ENCODE measurements at regions not wholly inside any gene's neighbourhood (a gene's known extent, or its start where the extent isn't known, plus 50 kb on each side); places are given as distances from the start of the nearest gene placed in this dataset.

DNA sequence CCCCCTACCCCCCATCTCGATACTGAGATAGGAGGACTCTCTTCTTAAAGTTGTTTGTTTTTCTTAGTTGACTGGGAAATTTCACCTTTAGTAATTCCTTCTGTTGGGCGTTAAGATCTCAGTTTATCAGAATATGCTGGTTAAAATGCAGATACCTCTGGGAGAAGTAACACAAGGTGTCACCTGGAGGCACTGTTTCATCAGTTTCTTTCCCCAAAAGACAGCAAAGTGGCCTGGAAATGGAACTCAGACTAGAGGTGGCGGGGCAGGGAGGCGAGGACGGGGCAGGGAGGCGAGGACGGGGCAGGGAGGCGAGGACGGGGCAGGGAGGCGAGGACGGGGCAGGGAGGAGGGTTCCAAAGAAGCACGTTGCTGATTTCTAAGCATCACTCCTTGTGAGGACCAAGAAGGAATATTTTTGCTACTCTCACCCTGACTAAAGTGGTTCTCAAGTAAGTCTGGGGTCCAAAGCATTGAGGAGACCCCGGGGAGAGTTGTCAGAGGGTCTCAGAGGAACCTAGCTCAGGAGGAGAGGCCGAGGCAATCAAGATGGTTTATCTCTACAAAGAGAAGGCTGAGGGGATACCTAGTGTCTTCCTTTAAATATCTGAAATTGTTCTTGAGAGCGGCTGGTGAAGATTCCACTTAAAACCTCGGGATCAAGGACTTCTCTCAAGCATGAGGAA is 147.0 kb upstream of the B3GAT1 start:
- Histone ChIP-seq H3K27me3 (no peaks in the 10 kb centered on the region), H3K9me3 (no peaks in the 10 kb centered on the region), H3K36me3 (no peaks in the 10 kb centered on the region), H3K4me3 (no peak overlapping the region), H3K27ac (no peak overlapping the region), H3K4me1 (no peaks in the 10 kb centered on the region)
- DNase-seq: no peak
- TF ChIP-seq POLR2A (IDR thresholded peaks at IDR 0.05) (no peak), EP300 (IDR thresholded peaks at IDR 0.05) (no peak), POLR2AphosphoS5 (IDR thresholded peaks at IDR 0.05) (no peak)
- TF ChIP-seq, protein P1, sequence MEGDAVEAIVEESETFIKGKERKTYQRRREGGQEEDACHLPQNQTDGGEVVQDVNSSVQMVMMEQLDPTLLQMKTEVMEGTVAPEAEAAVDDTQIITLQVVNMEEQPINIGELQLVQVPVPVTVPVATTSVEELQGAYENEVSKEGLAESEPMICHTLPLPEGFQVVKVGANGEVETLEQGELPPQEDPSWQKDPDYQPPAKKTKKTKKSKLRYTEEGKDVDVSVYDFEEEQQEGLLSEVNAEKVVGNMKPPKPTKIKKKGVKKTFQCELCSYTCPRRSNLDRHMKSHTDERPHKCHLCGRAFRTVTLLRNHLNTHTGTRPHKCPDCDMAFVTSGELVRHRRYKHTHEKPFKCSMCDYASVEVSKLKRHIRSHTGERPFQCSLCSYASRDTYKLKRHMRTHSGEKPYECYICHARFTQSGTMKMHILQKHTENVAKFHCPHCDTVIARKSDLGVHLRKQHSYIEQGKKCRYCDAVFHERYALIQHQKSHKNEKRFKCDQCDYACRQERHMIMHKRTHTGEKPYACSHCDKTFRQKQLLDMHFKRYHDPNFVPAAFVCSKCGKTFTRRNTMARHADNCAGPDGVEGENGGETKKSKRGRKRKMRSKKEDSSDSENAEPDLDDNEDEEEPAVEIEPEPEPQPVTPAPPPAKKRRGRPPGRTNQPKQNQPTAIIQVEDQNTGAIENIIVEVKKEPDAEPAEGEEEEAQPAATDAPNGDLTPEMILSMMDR (IDR thresholded peaks at IDR 0.05): no peak
- ATAC-seq (ENCODE audit: low FRiP score in 2 of 2): no peak
- WGBS, 2 donors: 68 to 77% methylated on average over 16 of the region's 16 CpGs

DNA sequence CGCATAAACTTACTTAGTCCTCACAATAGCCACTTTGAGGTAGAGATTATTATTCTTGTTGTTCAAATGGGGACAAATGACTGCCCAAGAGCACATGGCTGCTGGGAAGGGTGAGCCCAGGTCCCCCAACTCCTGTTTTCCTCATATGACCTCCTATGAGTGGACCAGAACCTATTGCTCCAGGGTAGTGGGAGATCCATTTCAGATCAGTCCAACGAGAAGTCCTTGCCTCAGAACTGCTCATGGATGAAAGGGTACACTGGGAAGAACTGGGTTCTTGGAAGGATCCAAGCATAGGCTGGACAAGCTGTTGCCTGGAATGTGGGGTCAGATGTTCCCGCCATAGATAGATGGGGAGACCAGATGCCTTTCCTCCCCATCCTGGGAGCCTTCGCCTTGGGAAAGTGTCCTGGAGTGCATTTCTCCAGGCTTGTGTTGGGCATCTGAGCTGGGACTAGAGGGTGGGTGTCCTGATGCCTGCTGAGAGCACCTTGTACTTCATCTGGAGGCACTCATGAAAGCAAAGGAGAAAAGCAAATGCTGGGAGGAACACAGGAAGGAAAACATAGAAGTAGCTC is 146.3 kb upstream of the B3GAT1 start:
- Histone ChIP-seq H3K4me3 (no peak overlapping the region), H3K27ac (no peak overlapping the region), H3K36me3 (no peaks in the 10 kb centered on the region), H3K4me1 (no peaks in the 10 kb centered on the region), H3K9me3 (no peaks in the 10 kb centered on the region), H3K27me3 (no peaks in the 10 kb centered on the region)
- DNase-seq: no peak
- 83% methylated on average over 4 of the region's 4 CpGs for WGBS, 2 donors
- TF ChIP-seq, protein P1 (IDR thresholded peaks at IDR 0.05): no peak
- TF ChIP-seq POLR2AphosphoS5 (IDR thresholded peaks at IDR 0.05) (no peak), POLR2A (IDR thresholded peaks at IDR 0.05) (no peak), EP300 (IDR thresholded peaks at IDR 0.05) (no peak)
- ATAC-seq (ENCODE audit: low FRiP score in 2 of 2): no peak

DNA sequence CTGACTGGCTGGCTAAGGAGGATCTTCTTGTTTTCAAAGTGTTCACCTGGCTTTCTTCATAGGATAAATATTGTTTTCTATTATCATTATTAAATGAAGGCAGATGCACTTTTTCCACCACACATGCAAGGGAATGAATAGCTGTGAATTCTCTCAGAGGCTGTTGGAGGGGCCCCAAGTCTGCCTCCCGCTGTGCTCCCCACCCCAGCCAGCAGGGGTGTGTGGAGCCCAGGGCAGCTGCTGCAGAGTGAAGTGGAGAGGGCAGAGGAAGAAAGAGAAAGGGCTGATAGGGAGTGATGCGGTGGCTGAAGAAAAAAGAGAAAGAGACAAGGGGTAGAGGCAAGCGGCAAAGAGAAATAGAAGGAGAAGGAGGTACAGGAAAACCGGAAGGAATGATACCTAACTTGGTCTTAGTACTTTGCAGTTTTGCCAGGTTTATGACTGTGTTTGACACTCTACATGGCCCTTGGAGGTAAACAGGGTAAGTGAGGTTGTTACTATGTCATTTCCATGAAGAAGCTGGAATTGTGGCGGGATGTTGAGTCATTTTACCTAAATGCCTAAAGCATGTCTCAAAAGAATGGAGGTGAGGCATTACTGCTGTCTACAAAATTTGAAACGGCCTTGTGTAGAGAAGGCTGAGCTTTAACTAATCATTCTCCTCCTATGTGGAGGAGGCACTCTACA is 145.7 kb upstream of the B3GAT1 start:
- H3K27me3 ChIP-seq: no peaks in the 10 kb centered on the region
- TF ChIP-seq POLR2A (IDR thresholded peaks at IDR 0.05): no peak
- TF ChIP-seq, protein P1 (IDR thresholded peaks at IDR 0.05): no peak
- TF ChIP-seq POLR2AphosphoS5 (IDR thresholded peaks at IDR 0.05): no peak
- no peak for TF ChIP-seq EP300 (IDR thresholded peaks at IDR 0.05)
- no peak for DNase-seq
- H3K27ac ChIP-seq: no peak overlapping the region
- no peak for ATAC-seq (ENCODE audit: low FRiP score in 2 of 2)
- no peak overlapping the region for H3K4me3 ChIP-seq
- H3K4me1 ChIP-seq: no peaks in the 10 kb centered on the region
- no peaks in the 10 kb centered on the region for H3K9me3 ChIP-seq
- WGBS, 2 donors: 74 to 76% methylated on average over 6 of the region's 6 CpGs
- H3K36me3 ChIP-seq: no peaks in the 10 kb centered on the region

DNA sequence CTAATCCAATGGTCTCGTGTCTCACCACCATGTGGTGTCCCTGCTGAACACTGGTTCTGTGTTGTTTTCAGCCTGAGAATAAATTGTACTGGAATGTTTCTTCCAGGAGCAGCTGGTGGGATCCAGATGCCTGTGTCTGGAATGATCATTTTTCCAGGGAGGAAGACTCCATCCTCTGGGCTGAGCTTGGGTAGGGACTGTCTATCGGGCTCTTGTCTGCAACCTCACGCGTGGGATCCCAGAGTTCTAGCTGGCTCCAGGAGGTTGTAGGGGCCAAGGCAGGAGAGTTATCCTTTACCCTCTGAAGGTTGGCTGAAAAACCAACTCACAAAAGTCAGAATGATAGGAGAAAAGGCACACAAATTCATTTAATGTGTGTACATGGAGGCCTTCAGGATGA is 144.1 kb upstream of the B3GAT1 start:
- no peaks in the 10 kb centered on the region for H3K27me3 ChIP-seq
- 97 to 99% methylated on average over 4 of the region's 4 CpGs for WGBS, 2 donors
- TF ChIP-seq EP300 (IDR thresholded peaks at IDR 0.05) (no peak), POLR2AphosphoS5 (IDR thresholded peaks at IDR 0.05) (no peak), POLR2A (IDR thresholded peaks at IDR 0.05) (no peak)
- TF ChIP-seq, protein P1 (IDR thresholded peaks at IDR 0.05): no peak
- ATAC-seq (ENCODE audit: low FRiP score in 2 of 2) (no peak), DNase-seq (no peak)
- H3K4me3 ChIP-seq: no peak overlapping the region
- H3K9me3 ChIP-seq: no peaks in the 10 kb centered on the region
- no peaks in the 10 kb centered on the region for H3K4me1 ChIP-seq
- H3K36me3 ChIP-seq: no peaks in the 10 kb centered on the region
- H3K27ac ChIP-seq: no peak overlapping the region
